Spleen (tissue), 11 donors: ENCODE measurements at regions not wholly inside any gene's neighbourhood (a gene's known extent, or its start where the extent isn't known, plus 50 kb on each side); places are given as distances from the start of the nearest gene placed in this dataset.
"Not testable (repeated sequence)": the region's sequence is repeated elsewhere in the genome, so short reads cannot be mapped to it uniquely, and the experiment has no call there.

ENCODE experiments used
- DNase-seq: peaks from one replicate; pipeline ENCODE4 v3.0.0-alpha.2; 2020
- H3K27ac ChIP-seq, 8 donors: fragments of 200-600 bp; sonication (generic) in 7 of 8; 1 replicate in 4 of 8; 2 replicates in 4 of 8; pipeline versions ENCODE4 v1.5.0 to v1.8.0; 2016 to 2021; ENCODE audit warnings: inconsistent platforms in 4 of 8, mild to moderate bottlenecking in 4 of 8, moderate library complexity in 1 of 8
- H3K27me3 ChIP-seq, 7 donors: fragments of 200-600 bp; sonication (generic) in 6 of 7; replicated peaks in 1 of 7; 1 replicate in 4 of 7; 2 replicates in 3 of 7; pipeline versions ENCODE4 v1.5.0 to v1.8.0; 2016 to 2021; ENCODE audit warnings: inconsistent platforms in 3 of 7, mild to moderate bottlenecking in 1 of 7
- H3K36me3 ChIP-seq, 6 donors: fragments of 200-600 bp; sonication (generic) in 5 of 6; 1 replicate in 4 of 6; 2 replicates in 2 of 6; pipeline versions ENCODE4 v1.5.0 to v1.8.0; 2016 to 2021; ENCODE audit warnings: inconsistent platforms in 2 of 6
- H3K4me1 ChIP-seq, 6 donors: fragments of 200-600 bp; sonication (generic) in 5 of 6; 1 replicate in 3 of 6; 2 replicates in 3 of 6; pipeline versions ENCODE4 v1.5.0 to v1.8.0; 2016 to 2021; ENCODE audit warnings: inconsistent platforms in 3 of 6
- H3K4me3 ChIP-seq, 8 donors: fragments of 200-600 bp; sonication (generic) in 7 of 8; 1 replicate in 4 of 8; 2 replicates in 4 of 8; pipeline versions ENCODE4 v1.5.0 to v1.8.0; 2016 to 2021; ENCODE audit warnings: inconsistent platforms in 4 of 8, mild to moderate bottlenecking in 4 of 8, moderate library complexity in 2 of 8
- H3K9me3 ChIP-seq, 8 donors: fragments of 200-600 bp; sonication (generic) in 7 of 8; 1 replicate in 4 of 8; 2 replicates in 4 of 8; pipeline versions ENCODE4 v1.5.0 to v1.8.0; 2016 to 2021; ENCODE audit warnings: inconsistent platforms in 4 of 8
- CTCF ChIP-seq, 11 experiments: fragments of 200-600 bp in 7 of 11; fragments of 450-650 bp in 4 of 11; sonication (generic) in 4 of 11; IDR thresholded peaks in 8 of 11; conservative IDR thresholded peaks in 3 of 11; 1 replicate in 7 of 11; 2 replicates in 4 of 11; pipeline versions ENCODE4 v1.4.0 to v1.8.0; 2016 to 2021; ENCODE audit warnings: antibody characterized with exemption in 11 of 11, inconsistent platforms in 4 of 11, mild to moderate bottlenecking in 1 of 11
- POLR2A ChIP-seq, 3 donors: fragments of 450-650 bp; IDR thresholded peaks; one replicate each; pipeline ENCODE4 v1.5.1; 2017; ENCODE audit warnings: antibody characterized with exemption in 3 of 3, mild to moderate bottlenecking in 1 of 3
- POLR2AphosphoS5 ChIP-seq, 3 donors: sonication (generic); formaldehyde crosslinking; IDR thresholded peaks; one replicate each; pipeline ENCODE4 v1.5.1; 2017; ENCODE audit warnings: antibody characterized with exemption in 3 of 3
- WGBS, 5 donors: extraction: QIAGEN DNeasy Blood & Tissue Kit in 3 of 5; methylation state at CpG; one replicate each; pipeline versions ENCODE4 v1.1.5 to v1.1.7; 2013 to 2018; 5-methylcytosine and 5-hydroxymethylcytosine counted together
- intact Hi-C: fragments of 100-400 bp; cut with DNase I; formaldehyde crosslinking; loops from one replicate; pipeline ENCODE4 v1.15.0; 2023; ENCODE audit warnings: low total_unique reads
- donor health status: healthy with polysubstance abuse.
- donor health status: DM: no; HTN: no; CAD: no; lungs with moderate emphysema.
- donor health status: DM: no; HTN: no; CAD: no.
- donor health status: Bipolar disorder and iron deficiency.
- donor health status: healthy.
- donor health status: DM: no; HTN: no; CAD: no.
- donor health status: DM: yes; HTN: yes; CAD: no.

- H3K27me3 ChIP-seq: peaks cover 0 to 21% (median 0%) of the 10 kb centered on the region in 7 donors
- peak in 1 of 3 donors; percentile 41 for TF ChIP-seq POLR2AphosphoS5 (IDR thresholded peaks at IDR 0.05)
- peak overlapping the region in 7 of 8 donors; percentile 30 to 81 (median 69) for H3K27ac ChIP-seq
- H3K36me3 ChIP-seq, H3K4me1 ChIP-seq, intact Hi-C loops, DNase-seq: not testable (repeated sequence)
- 0 to 28% (median 11%) methylated on average over 12 to 26 of the region's 30 CpGs; no CpG with 5 or more reads in 1 of the 5 donors for WGBS, 5 donors
- peak overlapping the region in 7 of 8 donors; percentile 4 to 49 (median 39) for H3K4me3 ChIP-seq
- peaks cover 0 to 15% (median 0%) of the 10 kb centered on the region in 8 donors for H3K9me3 ChIP-seq
Measured at GRCh38 chr20:30586178-30586577, 671.3 kb upstream of the DEFB115 start.

DNA sequence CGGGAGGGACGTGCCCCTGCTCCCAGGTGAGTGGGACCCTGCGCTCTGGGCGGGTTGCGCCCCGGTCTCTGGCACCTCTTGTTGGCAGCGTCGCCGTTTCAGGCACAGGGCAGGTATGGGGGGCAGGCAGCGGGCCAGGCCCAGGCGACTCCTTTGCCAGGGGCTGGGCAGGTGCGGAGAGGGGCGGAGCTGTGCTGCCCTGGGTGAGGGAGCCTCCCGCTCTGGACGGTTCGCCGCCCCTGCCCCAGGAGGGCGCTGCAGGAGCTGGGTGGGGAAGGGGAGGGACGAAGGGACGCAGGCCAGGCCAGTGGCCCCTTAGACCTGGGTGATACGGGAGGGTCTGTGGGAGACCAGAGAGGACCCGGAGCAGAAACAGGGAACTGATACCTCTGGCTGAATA is 663.9 kb upstream of the DEFB115 start:
- TF ChIP-seq POLR2AphosphoS5 (IDR thresholded peaks at IDR 0.05): no peak
- TF ChIP-seq POLR2A (IDR thresholded peaks at IDR 0.05): no peak
- TF ChIP-seq CTCF (IDR thresholded peaks at IDR 0.05 in 8 of 11, conservative IDR thresholded peaks at IDR 0.05 in 3 of 11): no peak
- Histone ChIP-seq H3K27ac (no peak overlapping the region), H3K36me3 (no peaks in the 10 kb centered on the region), H3K4me1 (no peaks in the 10 kb centered on the region), H3K27me3 (no peaks in the 10 kb centered on the region), H3K9me3 (peaks cover 0 to 53% (median 9%) of the 10 kb centered on the region in 8 donors), H3K4me3 (no peak overlapping the region)
- intact Hi-C loops: no loop called here
- WGBS, 5 donors: 72 to 87% (median 77%) methylated on average over 22 of the region's 22 CpGs
- no peak for DNase-seq

DNA sequence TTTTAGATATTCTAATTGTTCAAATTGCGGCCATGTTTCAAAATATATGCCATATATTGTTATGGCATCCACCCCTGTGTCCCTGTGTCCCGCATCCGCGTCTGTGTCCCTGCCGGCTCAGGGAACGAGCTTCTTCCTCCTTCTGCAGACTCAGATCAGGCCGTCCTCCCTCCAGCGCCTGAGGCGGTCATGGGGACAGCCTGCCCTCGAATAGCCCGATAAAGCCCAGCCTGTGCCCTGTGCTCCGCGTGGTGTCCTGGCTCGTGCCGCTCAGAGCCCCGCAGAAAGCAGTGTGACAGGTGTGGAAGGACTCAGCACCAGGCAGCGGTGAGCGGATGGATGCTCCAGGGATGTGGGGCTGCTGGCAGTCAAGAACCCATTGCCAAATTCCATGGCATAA is 663.4 kb upstream of the DEFB115 start:
- no peak for DNase-seq
- Histone ChIP-seq H3K4me3 (no peak overlapping the region), H3K36me3 (no peaks in the 10 kb centered on the region), H3K27me3 (no peaks in the 10 kb centered on the region), H3K4me1 (no peaks in the 10 kb centered on the region), H3K27ac (no peak overlapping the region), H3K9me3 (peaks cover 0 to 58% (median 9%) of the 10 kb centered on the region in 8 donors)
- 86 to 90% (median 87%) methylated on average over 18 of the region's 18 CpGs for WGBS, 5 donors
- intact Hi-C loops: no loop called here
- no peak for TF ChIP-seq CTCF (IDR thresholded peaks at IDR 0.05 in 8 of 11, conservative IDR thresholded peaks at IDR 0.05 in 3 of 11)

GRCh38 chr20:30595698-30596097 is 661.8 kb upstream of the DEFB115 start:
- H3K27me3 ChIP-seq: no peaks in the 10 kb centered on the region
- H3K9me3 ChIP-seq: peaks cover 0 to 58% (median 9%) of the 10 kb centered on the region in 8 donors
- H3K4me1 ChIP-seq: no peaks in the 10 kb centered on the region
- WGBS, 5 donors: 83 to 97% (median 90%) methylated on average over 3 of the region's 3 CpGs
- no peaks in the 10 kb centered on the region for H3K36me3 ChIP-seq
- intact Hi-C loops: no loop called here
- no peak overlapping the region for H3K27ac ChIP-seq
- no peak for DNase-seq
- TF ChIP-seq POLR2AphosphoS5 (IDR thresholded peaks at IDR 0.05) (no peak), CTCF (IDR thresholded peaks at IDR 0.05 in 8 of 11, conservative IDR thresholded peaks at IDR 0.05 in 3 of 11) (no peak), POLR2A (IDR thresholded peaks at IDR 0.05) (no peak)
- no peak overlapping the region for H3K4me3 ChIP-seq

GRCh38 chr20:30597429-30597828 is 660.0 kb upstream of the DEFB115 start:
- H3K36me3 ChIP-seq, intact Hi-C loops: not testable (repeated sequence)

More at GRCh38 chr20:30597429-30597828, 660.0 kb upstream of the DEFB115 start:
- not testable (repeated sequence) for H3K27me3 ChIP-seq, H3K4me1 ChIP-seq, DNase-seq, H3K27ac ChIP-seq, H3K4me3 ChIP-seq
- WGBS, 5 donors: 38 to 62% (median 53%) methylated on average over 1 to 2 of the region's 2 CpGs
- H3K9me3 ChIP-seq: peaks cover 0 to 65% (median 9%) of the 10 kb centered on the region in 8 donors
